ENCODE measurements at regions not wholly inside any gene's neighbourhood (a gene's known extent, or its start where the extent isn't known, plus 50 kb on each side); places are given as distances from the start of the nearest gene placed in this dataset.

- no peak for TF ChIP-seq MAX (IDR thresholded peaks at IDR 0.05)
- TF ChIP-seq TCF7L2 (IDR thresholded peaks at IDR 0.05; ENCODE audit: borderline replicate concordance, extremely low read depth, insufficient read depth, insufficient read length), result no peak
- no peak for TF ChIP-seq POLR2AphosphoS5 (IDR thresholded peaks at IDR 0.05; ENCODE audit: low read depth, low read length)
- TF ChIP-seq CTCF (IDR thresholded peaks at IDR 0.05 in 2 of 3, conservative IDR thresholded peaks at IDR 0.05 in 1 of 3; ENCODE audit: borderline replicate concordance in 1 of 3, insufficient read depth in 1 of 3, low read depth in 2 of 3, low read length in 2 of 3), result no peak
- TF ChIP-seq POLR2A (IDR thresholded peaks at IDR 0.05; ENCODE audit: borderline replicate concordance, extremely low read depth, insufficient read depth, insufficient read length), result no peak
- TF ChIP-seq FOSL1 (IDR thresholded peaks at IDR 0.05; ENCODE audit: low read depth), result no peak
- no peak for TF ChIP-seq ATF3 (IDR thresholded peaks at IDR 0.05)
- TF ChIP-seq JUND (IDR thresholded peaks at IDR 0.05), result no peak
- no peak for TF ChIP-seq EGR1 (IDR thresholded peaks at IDR 0.05; ENCODE audit: low read depth)
- no peak for TF ChIP-seq EZH2 (IDR thresholded peaks at IDR 0.05)
- TF ChIP-seq CEBPB (IDR thresholded peaks at IDR 0.05; ENCODE audit: low read depth), result no peak
- no peak for TF ChIP-seq SIN3A (IDR thresholded peaks at IDR 0.05; ENCODE audit: low read depth)
- no peak for TF ChIP-seq REST (IDR thresholded peaks at IDR 0.05; ENCODE audit: low read depth)
Observed at GRCh38 chr12:61646639-61647038, 613.6 kb upstream of the USP15 start.
